ENCODE measurements at regions not wholly inside any gene's neighbourhood (a gene's known extent, or its start where the extent isn't known, plus 50 kb on each side); places are given as distances from the start of the nearest gene placed in this dataset.

DNA sequence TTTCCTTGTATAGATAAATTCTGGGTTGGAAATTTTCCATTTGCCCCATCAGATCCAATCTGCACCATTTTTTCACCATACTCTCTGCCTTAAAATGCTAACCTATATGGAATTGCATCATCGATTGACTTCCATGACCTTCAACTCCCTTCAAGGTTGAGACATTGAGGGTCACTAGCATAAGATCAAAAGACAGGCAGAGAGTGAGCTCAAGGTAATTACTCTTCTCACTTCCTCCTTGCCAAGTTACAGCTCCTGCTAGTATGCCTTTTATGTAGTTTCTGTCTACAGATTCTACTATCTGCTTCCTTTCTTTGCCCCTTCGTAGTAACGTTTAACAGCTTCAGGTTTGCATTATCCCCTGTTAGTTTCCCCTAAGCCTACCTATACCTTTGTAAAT, 1127.7 kb upstream of the LRRTM3 start:
- no peak for DNase-seq (ENCODE audit: low read depth in 2 of 2)
- H3K4me3 ChIP-seq (replicated peaks in 1 of 2; ENCODE audit: low read depth in 2 of 2, low read length in 2 of 2): no peak overlapping the region
- TF ChIP-seq, protein P1, sequence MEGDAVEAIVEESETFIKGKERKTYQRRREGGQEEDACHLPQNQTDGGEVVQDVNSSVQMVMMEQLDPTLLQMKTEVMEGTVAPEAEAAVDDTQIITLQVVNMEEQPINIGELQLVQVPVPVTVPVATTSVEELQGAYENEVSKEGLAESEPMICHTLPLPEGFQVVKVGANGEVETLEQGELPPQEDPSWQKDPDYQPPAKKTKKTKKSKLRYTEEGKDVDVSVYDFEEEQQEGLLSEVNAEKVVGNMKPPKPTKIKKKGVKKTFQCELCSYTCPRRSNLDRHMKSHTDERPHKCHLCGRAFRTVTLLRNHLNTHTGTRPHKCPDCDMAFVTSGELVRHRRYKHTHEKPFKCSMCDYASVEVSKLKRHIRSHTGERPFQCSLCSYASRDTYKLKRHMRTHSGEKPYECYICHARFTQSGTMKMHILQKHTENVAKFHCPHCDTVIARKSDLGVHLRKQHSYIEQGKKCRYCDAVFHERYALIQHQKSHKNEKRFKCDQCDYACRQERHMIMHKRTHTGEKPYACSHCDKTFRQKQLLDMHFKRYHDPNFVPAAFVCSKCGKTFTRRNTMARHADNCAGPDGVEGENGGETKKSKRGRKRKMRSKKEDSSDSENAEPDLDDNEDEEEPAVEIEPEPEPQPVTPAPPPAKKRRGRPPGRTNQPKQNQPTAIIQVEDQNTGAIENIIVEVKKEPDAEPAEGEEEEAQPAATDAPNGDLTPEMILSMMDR (IDR thresholded peaks at IDR 0.05; ENCODE audit: low read depth, low read length): no peak

DNA sequence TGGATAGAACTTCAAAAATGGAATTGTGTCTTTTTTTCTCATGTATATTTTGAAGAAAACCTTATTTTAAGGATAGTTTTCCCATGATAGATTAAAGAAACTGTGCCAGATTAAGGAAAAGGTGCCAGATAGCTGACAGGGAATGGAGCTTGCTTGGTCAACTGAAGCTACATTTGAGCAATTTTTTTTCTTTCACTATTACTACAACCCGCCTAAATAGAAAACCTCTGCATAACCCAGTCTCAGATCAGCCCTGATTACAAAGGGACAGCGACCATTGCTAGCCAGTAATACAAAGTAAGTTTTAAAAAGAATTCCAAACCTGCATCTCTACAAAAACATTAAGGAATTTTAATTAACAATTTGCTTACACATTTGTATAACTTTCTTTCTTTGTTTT, 1123.4 kb upstream of the LRRTM3 start:
- no peak for DNase-seq (ENCODE audit: low read depth in 2 of 2)
- no peak overlapping the region for H3K4me3 ChIP-seq (replicated peaks in 1 of 2; ENCODE audit: low read depth in 2 of 2, low read length in 2 of 2)
- TF ChIP-seq, protein P1 (IDR thresholded peaks at IDR 0.05; ENCODE audit: low read depth, low read length): no peak

DNA sequence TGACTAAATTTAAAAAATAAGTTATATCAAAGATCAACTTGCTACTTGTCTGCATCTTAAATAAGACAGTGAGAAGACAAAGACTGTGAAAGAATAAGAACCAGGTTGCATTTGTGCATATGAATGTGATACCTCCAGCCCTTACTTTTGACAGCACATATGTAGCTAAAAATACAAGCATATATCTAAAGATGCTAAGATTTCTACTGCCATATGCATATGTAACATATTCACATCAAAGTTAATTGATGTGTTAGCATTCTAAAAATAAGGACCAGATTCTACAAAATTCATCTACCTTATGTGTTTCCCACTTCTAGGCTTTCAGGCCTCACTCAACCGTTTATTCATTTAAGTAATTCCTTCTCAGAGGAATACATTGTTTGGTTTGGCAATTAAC, 1120.3 kb upstream of the LRRTM3 start:
- TF ChIP-seq, protein P1 (IDR thresholded peaks at IDR 0.05; ENCODE audit: low read depth, low read length): no peak
- DNase-seq (ENCODE audit: low read depth in 2 of 2): no peak
- no peak overlapping the region for H3K4me3 ChIP-seq (replicated peaks in 1 of 2; ENCODE audit: low read depth in 2 of 2, low read length in 2 of 2)

- TF ChIP-seq, protein P1 (IDR thresholded peaks at IDR 0.05; ENCODE audit: low read depth, low read length): no peak
- no peak overlapping the region for H3K4me3 ChIP-seq (replicated peaks in 1 of 2; ENCODE audit: low read depth in 2 of 2, low read length in 2 of 2)
- no peak for DNase-seq (ENCODE audit: low read depth in 2 of 2)
Observed at GRCh38 chr10:65805993-65806392, 1119.8 kb upstream of the LRRTM3 start.

- no peak overlapping the region for H3K4me3 ChIP-seq (replicated peaks in 1 of 2; ENCODE audit: low read depth in 2 of 2, low read length in 2 of 2)
- TF ChIP-seq, protein P1 (IDR thresholded peaks at IDR 0.05; ENCODE audit: low read depth, low read length): no peak
- no peak for DNase-seq (ENCODE audit: low read depth in 2 of 2)
Observed at GRCh38 chr10:65808687-65809333, 1117.0 kb upstream of the LRRTM3 start.

DNA sequence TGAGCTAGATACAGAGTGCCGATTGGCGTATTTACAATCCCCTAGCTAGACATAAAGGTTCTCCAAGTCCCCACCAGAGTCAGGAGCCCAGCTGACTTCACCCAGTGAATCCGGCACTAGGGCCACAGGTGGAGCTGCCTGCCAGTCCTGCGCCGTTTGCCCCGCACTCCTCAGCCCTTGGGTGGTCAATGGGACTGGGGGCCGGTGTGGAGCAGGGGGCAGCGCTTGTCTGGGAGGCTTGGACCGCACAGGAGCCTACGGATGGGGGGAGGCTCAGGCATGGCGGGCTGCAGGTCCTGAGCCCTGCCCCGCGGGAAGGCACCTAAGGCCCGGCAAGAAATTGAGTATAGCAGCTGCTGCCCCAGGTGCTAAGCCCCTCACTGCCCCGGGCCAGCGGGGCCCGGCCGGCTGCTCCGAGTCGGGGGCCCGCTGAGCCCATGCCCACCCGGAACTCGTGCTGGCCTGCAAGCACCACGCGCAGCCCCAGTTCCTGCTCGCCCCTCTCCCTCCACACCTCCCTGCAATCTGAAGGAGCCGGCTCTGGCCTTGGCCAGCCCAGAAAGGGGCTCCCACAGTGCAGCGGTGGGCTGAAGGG, 1113.8 kb upstream of the LRRTM3 start:
- DNase-seq (ENCODE audit: low read depth in 2 of 2): no peak
- TF ChIP-seq, protein P1 (IDR thresholded peaks at IDR 0.05; ENCODE audit: low read depth, low read length): no peak
- H3K4me3 ChIP-seq (replicated peaks in 1 of 2; ENCODE audit: low read depth in 2 of 2, low read length in 2 of 2): no peak overlapping the region
